HG03520 (cell line): ENCODE measurements at regions not wholly inside any gene's neighbourhood (a gene's known extent, or its start where the extent isn't known, plus 50 kb on each side); places are given as distances from the start of the nearest gene placed in this dataset.

Source experiments
- ATAC-seq: cut with Tn5 transposase; IDR thresholded peaks from one replicate; pipeline ENCODE4 v1.9.1; 2021; ENCODE audit warnings: mild to moderate bottlenecking, moderate library complexity; ENCODE audit not compliant: unreplicated experiment

GRCh38 chr5:158644301-158644700, 455.4 kb downstream of the EBF1 start:
- no peak for ATAC-seq

- no peak for ATAC-seq
Observed at GRCh38 chr5:158643840-158644239, 455.9 kb downstream of the EBF1 start.

- ATAC-seq, result no peak
Observed at GRCh38 chr5:158642879-158643278, 456.8 kb downstream of the EBF1 start.

- no peak for ATAC-seq
Observed at GRCh38 chr5:158641016-158641415, 458.7 kb downstream of the EBF1 start.

- no peak for ATAC-seq
Observed at GRCh38 chr5:158640593-158640980, 459.1 kb downstream of the EBF1 start.

GRCh38 chr5:158639881-158640592, 459.7 kb downstream of the EBF1 start:
- ATAC-seq, result no peak

- ATAC-seq, result no peak
Observed at GRCh38 chr5:158638396-158638795, 461.3 kb downstream of the EBF1 start.

GRCh38 chr5:158637039-158637438, 462.7 kb downstream of the EBF1 start:
- no peak for ATAC-seq

- no peak for ATAC-seq
Observed at GRCh38 chr5:158635565-158635964, 464.2 kb downstream of the EBF1 start.

- ATAC-seq, result no peak
Observed at GRCh38 chr5:158634714-158635113, 465.0 kb downstream of the EBF1 start.

GRCh38 chr5:158629591-158630312, 470.0 kb downstream of the EBF1 start:
- ATAC-seq, result no peak

GRCh38 chr5:158626718-158627117, 473.0 kb downstream of the EBF1 start:
- no peak for ATAC-seq

GRCh38 chr5:158623971-158624370, 475.7 kb downstream of the EBF1 start:
- no peak for ATAC-seq

- no peak for ATAC-seq
Observed at GRCh38 chr5:158621391-158621790, 478.3 kb downstream of the EBF1 start.

GRCh38 chr5:158619083-158619788, 480.5 kb downstream of the EBF1 start:
- no peak for ATAC-seq

GRCh38 chr5:158618256-158618655, 481.5 kb downstream of the EBF1 start:
- ATAC-seq, result no peak

- ATAC-seq, result no peak
Observed at GRCh38 chr5:158616707-158617106, 483.0 kb downstream of the EBF1 start.

- no peak for ATAC-seq
Observed at GRCh38 chr5:158614951-158615350, 484.8 kb downstream of the EBF1 start.

- ATAC-seq, result no peak
Observed at GRCh38 chr5:158611581-158611980, 488.1 kb downstream of the EBF1 start.

GRCh38 chr5:158610051-158610415, 489.7 kb downstream of the EBF1 start:
- ATAC-seq, result no peak

GRCh38 chr5:158609333-158610050, 490.2 kb downstream of the EBF1 start:
- ATAC-seq, result no peak
